GM23338 (cell line): ENCODE measurements at regions not wholly inside any gene's neighbourhood (a gene's known extent, or its start where the extent isn't known, plus 50 kb on each side); places are given as distances from the start of the nearest gene placed in this dataset.

Experiments
- ATAC-seq: fragments of 200-7000 bp; cut with Tn5 transposase; 3 replicates; pipeline ENCODE4 v1.9.1; 2020
- DNase-seq: peaks from one replicate; pipeline ENCODE4 v3.0.0-alpha.2; 2015; ENCODE audit warnings: low spot score
- H2AFZ ChIP-seq: fragments of 200-600 bp; sonication (generic); 2 replicates; pipeline ENCODE4 v1.8.0; 2016; ENCODE audit warnings: antibody characterized with exemption, mild to moderate bottlenecking, moderate library complexity
- H3F3A ChIP-seq: fragments of 200-600 bp; sonication (generic); replicated peaks from 2 replicates; pipeline ENCODE4 v1.8.0; 2017; ENCODE audit warnings: antibody characterized with exemption, mixed run types, low read depth
- H3K27ac ChIP-seq: fragments of 200-600 bp; sonication (generic); 2 replicates; pipeline ENCODE4 v1.6.1; 2016; ENCODE audit warnings: low read depth
- H3K27me3 ChIP-seq: fragments of 200-600 bp; sonication (generic); 2 replicates; pipeline ENCODE4 v1.8.0; 2016; ENCODE audit warnings: mild to moderate bottlenecking, mixed run types, moderate library complexity; ENCODE audit not compliant: insufficient read depth
- H3K36me3 ChIP-seq: fragments of 200-600 bp; sonication (generic); 2 replicates; pipeline ENCODE4 v1.8.0; 2016; ENCODE audit warnings: mild to moderate bottlenecking; ENCODE audit not compliant: insufficient read depth
- H3K4me1 ChIP-seq: fragments of 200-600 bp; sonication (generic); 2 replicates; pipeline ENCODE4 v1.8.0; 2016; ENCODE audit warnings: mild to moderate bottlenecking, moderate library complexity; ENCODE audit not compliant: insufficient read depth
- H3K4me2 ChIP-seq: fragments of 200-600 bp; sonication (generic); 2 replicates; pipeline ENCODE4 v1.7.1; 2017; ENCODE audit warnings: mixed run types
- H3K4me3 ChIP-seq: fragments of 200-600 bp; sonication (generic); 2 replicates; pipeline ENCODE4 v1.6.1; 2016; ENCODE audit warnings: mixed run types
- H3K79me2 ChIP-seq: fragments of 200-600 bp; sonication (generic); replicated peaks from 2 replicates; pipeline ENCODE4 v1.8.0; 2017; ENCODE audit warnings: mild to moderate bottlenecking; ENCODE audit not compliant: insufficient read depth
- H3K9me2 ChIP-seq: fragments of 200-600 bp; sonication (generic); 2 replicates; pipeline ENCODE4 v1.8.0; 2017; ENCODE audit not compliant: insufficient read depth
- H4K20me1 ChIP-seq: fragments of 200-600 bp; sonication (generic); replicated peaks from 2 replicates; pipeline ENCODE4 v1.8.0; 2017; ENCODE audit warnings: mild to moderate bottlenecking; ENCODE audit not compliant: insufficient read depth
- H3K27ac Mint-ChIP-seq: 2 replicates; pipeline ENCODE4 v1.8.0; 2020; ENCODE audit warnings: inconsistent platforms, mild to moderate bottlenecking, moderate library complexity, mixed read lengths
- H3K27me3 Mint-ChIP-seq: 3 replicates; pipeline ENCODE4 v1.8.0; 2022; ENCODE audit warnings: low read depth, mild to moderate bottlenecking, moderate library complexity, mixed read lengths, inconsistent platforms; ENCODE audit not compliant: insufficient read depth, poor library complexity
- H3K36me3 Mint-ChIP-seq: 3 replicates; pipeline ENCODE4 v1.8.0; 2021; ENCODE audit warnings: low read depth, mild to moderate bottlenecking, inconsistent platforms, moderate library complexity, mixed read lengths
- H3K4me1 Mint-ChIP-seq: 3 replicates; pipeline ENCODE4 v1.8.0; 2020; ENCODE audit warnings: mild to moderate bottlenecking, inconsistent platforms, mixed read lengths
- H3K4me3 Mint-ChIP-seq: 3 replicates; pipeline ENCODE4 v1.8.0; 2021; ENCODE audit warnings: moderate library complexity, mild to moderate bottlenecking, inconsistent platforms, mixed read lengths
- H3K9me3 Mint-ChIP-seq: 3 replicates; pipeline ENCODE4 v1.8.0; 2020; ENCODE audit warnings: moderate library complexity, mild to moderate bottlenecking, inconsistent platforms, mixed read lengths
- CREB1 ChIP-seq: fragments of 250-450 bp; sonication (Bioruptor Pico); IDR thresholded peaks from 2 replicates; pipeline ENCODE4 v1.5.0; 2020; ENCODE audit warnings: low read depth, mild to moderate bottlenecking, moderate library complexity
- EZH2 ChIP-seq: fragments of 200-600 bp; sonication (generic); IDR thresholded peaks from one replicate; pipeline ENCODE4 v1.8.0; 2017; ENCODE audit warnings: antibody characterized with exemption, mild to moderate bottlenecking, low read depth; ENCODE audit not compliant: unreplicated experiment
- EZH2phosphoT487 ChIP-seq: fragments of 200-600 bp; sonication (generic); IDR thresholded peaks from one replicate; pipeline ENCODE4 v1.8.1; 2018; ENCODE audit warnings: antibody characterized with exemption; ENCODE audit not compliant: unreplicated experiment
- JUNB ChIP-seq: IDR thresholded peaks from one replicate; pipeline ENCODE4 v1.6.1; 2016; ENCODE audit warnings: antibody characterized with exemption; ENCODE audit not compliant: unreplicated experiment
- NANOG ChIP-seq: IDR thresholded peaks from 2 replicates; pipeline ENCODE4 v1.6.1; 2016; ENCODE audit warnings: antibody characterized with exemption, borderline replicate concordance
- POLR2AphosphoS5 ChIP-seq: IDR thresholded peaks from 2 replicates; pipeline ENCODE4 v1.6.1; 2016; ENCODE audit warnings: antibody characterized with exemption, low read depth
- STAT1 ChIP-seq: IDR thresholded peaks from one replicate; pipeline ENCODE4 v1.6.1; 2016; ENCODE audit warnings: antibody characterized with exemption; ENCODE audit not compliant: unreplicated experiment
- ZNF331 ChIP-seq: fragments of 250-450 bp; sonication (Bioruptor Pico); IDR thresholded peaks from 2 replicates; pipeline ENCODE4 v1.5.0; 2020; ENCODE audit warnings: low read depth, mild to moderate bottlenecking, moderate library complexity
- TF ChIP-seq, protein P1 (sequence below): IDR thresholded peaks from one replicate; pipeline ENCODE4 v1.6.1; 2018; ENCODE audit warnings: antibody characterized with exemption; ENCODE audit not compliant: unreplicated experiment
- TF ChIP-seq, protein P2 (sequence below), 2 experiments: fragments of 200-600 bp in 1 of 2; sonication (generic) in 1 of 2; conservative IDR thresholded peaks; 2 replicates each; pipeline versions ENCODE4 v1.5.1 to v1.6.1; 2016 to 2017; ENCODE audit warnings: antibody characterized with exemption in 2 of 2, low read depth in 2 of 2, mild to moderate bottlenecking in 2 of 2, moderate library complexity in 1 of 2
- TF ChIP-seq, protein P3 (sequence below): IDR thresholded peaks from 2 replicates; pipeline ENCODE4 v1.6.1; 2016; ENCODE audit warnings: antibody characterized with exemption

DNA sequence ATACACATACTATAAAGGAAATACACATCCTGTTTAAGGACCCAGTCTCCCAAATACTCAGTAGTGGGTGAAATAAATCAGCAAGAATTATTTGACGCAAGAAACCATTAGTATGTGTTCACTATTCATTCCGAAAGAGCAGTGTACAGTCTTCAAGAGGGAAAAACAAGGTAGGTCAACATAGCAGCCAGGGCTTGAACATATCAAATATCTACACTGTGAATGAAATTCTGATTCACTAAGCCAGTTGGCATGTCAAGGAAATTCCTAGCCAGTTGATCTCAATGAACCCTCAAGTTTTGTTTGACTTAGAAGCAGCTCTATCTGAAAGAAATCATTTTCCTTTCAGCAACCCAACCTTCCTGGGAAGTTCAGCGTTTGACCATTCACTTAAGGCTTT is 99.0 kb downstream of the CNTN3 start (continued):
- TF ChIP-seq ZNF331 (CRISPR knock-in tag), result no peak
- TF ChIP-seq, protein P1, sequence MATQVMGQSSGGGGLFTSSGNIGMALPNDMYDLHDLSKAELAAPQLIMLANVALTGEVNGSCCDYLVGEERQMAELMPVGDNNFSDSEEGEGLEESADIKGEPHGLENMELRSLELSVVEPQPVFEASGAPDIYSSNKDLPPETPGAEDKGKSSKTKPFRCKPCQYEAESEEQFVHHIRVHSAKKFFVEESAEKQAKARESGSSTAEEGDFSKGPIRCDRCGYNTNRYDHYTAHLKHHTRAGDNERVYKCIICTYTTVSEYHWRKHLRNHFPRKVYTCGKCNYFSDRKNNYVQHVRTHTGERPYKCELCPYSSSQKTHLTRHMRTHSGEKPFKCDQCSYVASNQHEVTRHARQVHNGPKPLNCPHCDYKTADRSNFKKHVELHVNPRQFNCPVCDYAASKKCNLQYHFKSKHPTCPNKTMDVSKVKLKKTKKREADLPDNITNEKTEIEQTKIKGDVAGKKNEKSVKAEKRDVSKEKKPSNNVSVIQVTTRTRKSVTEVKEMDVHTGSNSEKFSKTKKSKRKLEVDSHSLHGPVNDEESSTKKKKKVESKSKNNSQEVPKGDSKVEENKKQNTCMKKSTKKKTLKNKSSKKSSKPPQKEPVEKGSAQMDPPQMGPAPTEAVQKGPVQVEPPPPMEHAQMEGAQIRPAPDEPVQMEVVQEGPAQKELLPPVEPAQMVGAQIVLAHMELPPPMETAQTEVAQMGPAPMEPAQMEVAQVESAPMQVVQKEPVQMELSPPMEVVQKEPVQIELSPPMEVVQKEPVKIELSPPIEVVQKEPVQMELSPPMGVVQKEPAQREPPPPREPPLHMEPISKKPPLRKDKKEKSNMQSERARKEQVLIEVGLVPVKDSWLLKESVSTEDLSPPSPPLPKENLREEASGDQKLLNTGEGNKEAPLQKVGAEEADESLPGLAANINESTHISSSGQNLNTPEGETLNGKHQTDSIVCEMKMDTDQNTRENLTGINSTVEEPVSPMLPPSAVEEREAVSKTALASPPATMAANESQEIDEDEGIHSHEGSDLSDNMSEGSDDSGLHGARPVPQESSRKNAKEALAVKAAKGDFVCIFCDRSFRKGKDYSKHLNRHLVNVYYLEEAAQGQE, result no peak
- no peak for TF ChIP-seq STAT1
- no peak for TF ChIP-seq CREB1 (CRISPR knock-in tag)
- TF ChIP-seq, protein P2, sequence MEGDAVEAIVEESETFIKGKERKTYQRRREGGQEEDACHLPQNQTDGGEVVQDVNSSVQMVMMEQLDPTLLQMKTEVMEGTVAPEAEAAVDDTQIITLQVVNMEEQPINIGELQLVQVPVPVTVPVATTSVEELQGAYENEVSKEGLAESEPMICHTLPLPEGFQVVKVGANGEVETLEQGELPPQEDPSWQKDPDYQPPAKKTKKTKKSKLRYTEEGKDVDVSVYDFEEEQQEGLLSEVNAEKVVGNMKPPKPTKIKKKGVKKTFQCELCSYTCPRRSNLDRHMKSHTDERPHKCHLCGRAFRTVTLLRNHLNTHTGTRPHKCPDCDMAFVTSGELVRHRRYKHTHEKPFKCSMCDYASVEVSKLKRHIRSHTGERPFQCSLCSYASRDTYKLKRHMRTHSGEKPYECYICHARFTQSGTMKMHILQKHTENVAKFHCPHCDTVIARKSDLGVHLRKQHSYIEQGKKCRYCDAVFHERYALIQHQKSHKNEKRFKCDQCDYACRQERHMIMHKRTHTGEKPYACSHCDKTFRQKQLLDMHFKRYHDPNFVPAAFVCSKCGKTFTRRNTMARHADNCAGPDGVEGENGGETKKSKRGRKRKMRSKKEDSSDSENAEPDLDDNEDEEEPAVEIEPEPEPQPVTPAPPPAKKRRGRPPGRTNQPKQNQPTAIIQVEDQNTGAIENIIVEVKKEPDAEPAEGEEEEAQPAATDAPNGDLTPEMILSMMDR (conservative IDR thresholded peaks at IDR 0.05; ENCODE audit: low read depth in 2 of 2), result no peak
- no peak for TF ChIP-seq NANOG
- no peak for TF ChIP-seq EZH2phosphoT487
- TF ChIP-seq, protein P3, sequence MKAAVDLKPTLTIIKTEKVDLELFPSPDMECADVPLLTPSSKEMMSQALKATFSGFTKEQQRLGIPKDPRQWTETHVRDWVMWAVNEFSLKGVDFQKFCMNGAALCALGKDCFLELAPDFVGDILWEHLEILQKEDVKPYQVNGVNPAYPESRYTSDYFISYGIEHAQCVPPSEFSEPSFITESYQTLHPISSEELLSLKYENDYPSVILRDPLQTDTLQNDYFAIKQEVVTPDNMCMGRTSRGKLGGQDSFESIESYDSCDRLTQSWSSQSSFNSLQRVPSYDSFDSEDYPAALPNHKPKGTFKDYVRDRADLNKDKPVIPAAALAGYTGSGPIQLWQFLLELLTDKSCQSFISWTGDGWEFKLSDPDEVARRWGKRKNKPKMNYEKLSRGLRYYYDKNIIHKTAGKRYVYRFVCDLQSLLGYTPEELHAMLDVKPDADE, result no peak

DNA sequence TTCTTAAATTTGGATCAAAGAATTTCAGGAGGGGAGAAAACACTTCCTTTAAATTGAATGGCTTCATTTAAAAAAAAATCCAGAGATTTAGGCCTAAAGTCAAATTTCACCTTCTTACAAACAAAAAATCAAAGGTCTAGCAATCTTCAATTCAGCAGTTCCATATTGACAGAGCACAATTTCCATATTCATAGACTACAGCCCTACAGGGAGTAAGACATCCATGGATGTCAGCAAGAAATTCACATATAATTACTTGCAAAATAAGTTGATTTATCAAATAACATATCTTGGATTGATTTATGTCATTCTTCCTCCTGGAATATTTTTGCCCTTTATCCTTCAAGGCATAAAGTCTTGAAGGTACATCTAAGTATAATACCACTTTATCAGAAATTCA is 103.4 kb downstream of the CNTN3 start:
- Mint-ChIP-seq H3K27me3 (no peaks in the 10 kb centered on the region), H3K36me3 (no peaks in the 10 kb centered on the region), H3K9me3 (no peaks in the 10 kb centered on the region), H3K4me3 (no peak overlapping the region), H3K4me1 (no peaks in the 10 kb centered on the region), H3K27ac (no peak overlapping the region)
- H3K9me2 ChIP-seq, result no peaks in the 10 kb centered on the region
- H3F3A ChIP-seq, result no peaks in the 10 kb centered on the region
- no peak overlapping the region for H3K4me2 ChIP-seq
- no peak overlapping the region for H3K27ac ChIP-seq
- no peaks in the 10 kb centered on the region for H3K79me2 ChIP-seq
- H2AFZ ChIP-seq, result no peak overlapping the region
- no peaks in the 10 kb centered on the region for H4K20me1 ChIP-seq
- no peaks in the 10 kb centered on the region for H3K36me3 ChIP-seq
- H3K27me3 ChIP-seq, result no peaks in the 10 kb centered on the region
- no peak overlapping the region for H3K4me3 ChIP-seq
- ATAC-seq (no peak), DNase-seq (no peak)
- H3K4me1 ChIP-seq, result no peaks in the 10 kb centered on the region
- no peak for TF ChIP-seq STAT1
- TF ChIP-seq POLR2AphosphoS5, result no peak
- TF ChIP-seq, protein P2 (conservative IDR thresholded peaks at IDR 0.05; ENCODE audit: low read depth in 2 of 2), result no peak
- TF ChIP-seq EZH2, result no peak
- no peak for TF ChIP-seq JUNB
- no peak for TF ChIP-seq CREB1 (CRISPR knock-in tag)
- TF ChIP-seq, protein P1, result no peak
